ENCODE measurements at regions not wholly inside any gene's neighbourhood (a gene's known extent, or its start where the extent isn't known, plus 50 kb on each side); places are given as distances from the start of the nearest gene placed in this dataset.

DNA sequence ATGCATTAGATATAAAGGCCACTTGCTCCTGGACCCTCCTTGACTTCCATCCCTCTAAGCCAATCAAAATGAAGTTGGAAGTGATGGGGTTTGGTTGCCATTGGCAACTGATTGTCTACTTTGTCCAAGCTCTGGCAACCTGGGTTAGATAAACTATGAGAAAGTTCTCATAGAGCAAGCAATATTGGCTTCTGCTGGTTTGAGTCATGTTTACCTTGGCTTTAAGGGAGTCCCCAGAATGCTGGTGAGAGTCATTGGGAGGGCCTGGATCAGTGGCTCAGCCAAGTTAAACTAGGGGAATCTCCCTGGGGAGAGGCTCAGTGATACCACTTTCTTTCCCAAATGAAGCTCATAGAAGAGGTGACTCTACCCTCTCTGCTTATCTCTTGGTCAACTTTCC lies 176.3 kb upstream of the ROPN1 start:
- no peaks in the 10 kb centered on the region for H3K9me3 ChIP-seq
- H3K36me3 ChIP-seq: no peaks in the 10 kb centered on the region
- TF ChIP-seq, protein P1, sequence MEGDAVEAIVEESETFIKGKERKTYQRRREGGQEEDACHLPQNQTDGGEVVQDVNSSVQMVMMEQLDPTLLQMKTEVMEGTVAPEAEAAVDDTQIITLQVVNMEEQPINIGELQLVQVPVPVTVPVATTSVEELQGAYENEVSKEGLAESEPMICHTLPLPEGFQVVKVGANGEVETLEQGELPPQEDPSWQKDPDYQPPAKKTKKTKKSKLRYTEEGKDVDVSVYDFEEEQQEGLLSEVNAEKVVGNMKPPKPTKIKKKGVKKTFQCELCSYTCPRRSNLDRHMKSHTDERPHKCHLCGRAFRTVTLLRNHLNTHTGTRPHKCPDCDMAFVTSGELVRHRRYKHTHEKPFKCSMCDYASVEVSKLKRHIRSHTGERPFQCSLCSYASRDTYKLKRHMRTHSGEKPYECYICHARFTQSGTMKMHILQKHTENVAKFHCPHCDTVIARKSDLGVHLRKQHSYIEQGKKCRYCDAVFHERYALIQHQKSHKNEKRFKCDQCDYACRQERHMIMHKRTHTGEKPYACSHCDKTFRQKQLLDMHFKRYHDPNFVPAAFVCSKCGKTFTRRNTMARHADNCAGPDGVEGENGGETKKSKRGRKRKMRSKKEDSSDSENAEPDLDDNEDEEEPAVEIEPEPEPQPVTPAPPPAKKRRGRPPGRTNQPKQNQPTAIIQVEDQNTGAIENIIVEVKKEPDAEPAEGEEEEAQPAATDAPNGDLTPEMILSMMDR (IDR thresholded peaks at IDR 0.05): no peak
- TF ChIP-seq POLR2A (IDR thresholded peaks at IDR 0.05): no peak
- intact Hi-C loops (cut with DNase I): no loop called here
- DNase-seq: no peak
- H3K4me1 ChIP-seq: no peaks in the 10 kb centered on the region
- no peaks in the 10 kb centered on the region for H3K27me3 ChIP-seq
- no peak overlapping the region for H3K27ac ChIP-seq
- H3K4me3 ChIP-seq (replicated peaks in 1 of 3): no peak overlapping the region

DNA sequence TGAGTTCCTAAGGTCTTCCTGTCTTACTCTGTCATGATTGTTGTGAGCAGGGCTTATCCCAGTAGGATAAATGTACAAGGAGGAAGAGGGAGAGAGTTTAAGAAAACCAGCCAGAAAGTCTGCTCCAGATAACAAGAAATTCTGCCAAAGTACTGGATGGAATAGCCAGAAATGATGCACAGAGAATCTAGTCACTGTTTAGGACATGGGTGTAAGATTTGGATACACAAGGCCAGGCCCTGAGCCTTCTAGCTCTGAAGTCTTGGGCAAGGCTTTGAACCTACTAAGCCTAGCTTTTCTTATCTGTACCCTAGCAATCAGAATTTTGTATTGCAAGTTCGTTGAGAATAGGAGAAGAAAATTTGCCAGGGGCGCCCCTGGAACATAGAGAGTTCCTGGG lies 180.4 kb upstream of the ROPN1 start:
- Histone ChIP-seq H3K4me3 (replicated peaks in 1 of 3) (no peak overlapping the region), H3K4me1 (peaks cover 7 to 10% of the 10 kb centered on the region in 2 donors), H3K9me3 (no peaks in the 10 kb centered on the region), H3K27me3 (no peaks in the 10 kb centered on the region), H3K36me3 (no peaks in the 10 kb centered on the region), H3K27ac (no peak overlapping the region)
- TF ChIP-seq, protein P1 (IDR thresholded peaks at IDR 0.05): no peak
- no peak for TF ChIP-seq POLR2A (IDR thresholded peaks at IDR 0.05)
- intact Hi-C loops (cut with DNase I): no loop called here
- no peak for DNase-seq
- 80 to 82% methylated on average over 2 of the region's 2 CpGs for WGBS, 2 donors

DNA sequence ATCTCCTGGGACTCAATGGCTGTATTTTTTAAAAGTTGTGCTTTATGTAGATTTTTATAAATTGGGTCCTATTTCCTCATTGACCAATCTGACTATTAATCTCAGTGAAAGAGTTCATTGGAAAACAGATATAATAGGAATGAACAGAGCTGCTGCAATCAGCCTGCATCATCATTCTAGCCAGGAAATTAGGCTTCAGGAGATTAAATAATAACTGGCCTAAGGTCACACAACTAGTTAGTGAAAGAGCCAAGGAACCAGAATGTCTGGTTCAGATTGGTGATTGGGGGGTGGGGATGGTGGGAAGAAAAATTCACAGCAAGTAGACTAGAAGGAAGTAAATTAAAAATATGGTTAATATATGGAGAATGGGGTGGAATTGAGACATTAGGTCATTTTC lies 180.9 kb upstream of the ROPN1 start:
- no peak for DNase-seq
- peaks cover 7 to 10% of the 10 kb centered on the region in 2 donors for H3K4me1 ChIP-seq
- TF ChIP-seq, protein P1 (IDR thresholded peaks at IDR 0.05): no peak
- TF ChIP-seq POLR2A (IDR thresholded peaks at IDR 0.05): no peak
- H3K27ac ChIP-seq: no peak overlapping the region
- intact Hi-C loops (cut with DNase I): no loop called here
- no peaks in the 10 kb centered on the region for H3K27me3 ChIP-seq
- H3K9me3 ChIP-seq: no peaks in the 10 kb centered on the region
- H3K36me3 ChIP-seq: no peaks in the 10 kb centered on the region
- H3K4me3 ChIP-seq (replicated peaks in 1 of 3): no peak overlapping the region

DNA sequence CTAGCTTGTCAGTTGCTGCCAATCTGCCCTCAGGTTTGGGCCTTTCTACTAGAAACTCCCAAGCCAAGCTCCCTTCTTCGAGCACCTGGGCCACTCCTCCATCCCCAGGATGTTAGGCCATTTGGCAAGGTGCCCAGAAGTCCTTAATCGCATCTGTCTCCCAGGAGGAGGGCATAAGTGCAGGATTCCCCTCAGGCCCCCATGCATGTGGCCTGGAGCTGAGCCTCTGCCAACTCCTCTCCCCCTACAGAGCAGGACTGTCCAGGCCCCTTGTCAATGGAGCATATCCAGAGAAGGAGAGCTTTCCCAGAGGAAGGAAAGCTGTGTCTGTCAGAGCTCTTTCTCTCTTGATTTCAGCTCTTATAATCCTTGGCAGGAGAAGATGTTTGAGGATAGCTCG lies 182.6 kb upstream of the ROPN1 start:
- Histone ChIP-seq H3K4me1 (peaks cover 7 to 10% of the 10 kb centered on the region in 2 donors), H3K4me3 (replicated peaks in 1 of 3) (no peak overlapping the region), H3K36me3 (no peaks in the 10 kb centered on the region), H3K27ac (peak overlapping the region in 1 of 3 donors; percentile 17), H3K27me3 (no peaks in the 10 kb centered on the region), H3K9me3 (no peaks in the 10 kb centered on the region)
- TF ChIP-seq, protein P1 (IDR thresholded peaks at IDR 0.05): no peak
- no peak for TF ChIP-seq POLR2A (IDR thresholded peaks at IDR 0.05)
- peak; percentile 87 to 90 for DNase-seq
- intact Hi-C loops (cut with DNase I): no loop called here
- WGBS, 2 donors: 10 to 30% methylated on average over 3 of the region's 3 CpGs

DNA sequence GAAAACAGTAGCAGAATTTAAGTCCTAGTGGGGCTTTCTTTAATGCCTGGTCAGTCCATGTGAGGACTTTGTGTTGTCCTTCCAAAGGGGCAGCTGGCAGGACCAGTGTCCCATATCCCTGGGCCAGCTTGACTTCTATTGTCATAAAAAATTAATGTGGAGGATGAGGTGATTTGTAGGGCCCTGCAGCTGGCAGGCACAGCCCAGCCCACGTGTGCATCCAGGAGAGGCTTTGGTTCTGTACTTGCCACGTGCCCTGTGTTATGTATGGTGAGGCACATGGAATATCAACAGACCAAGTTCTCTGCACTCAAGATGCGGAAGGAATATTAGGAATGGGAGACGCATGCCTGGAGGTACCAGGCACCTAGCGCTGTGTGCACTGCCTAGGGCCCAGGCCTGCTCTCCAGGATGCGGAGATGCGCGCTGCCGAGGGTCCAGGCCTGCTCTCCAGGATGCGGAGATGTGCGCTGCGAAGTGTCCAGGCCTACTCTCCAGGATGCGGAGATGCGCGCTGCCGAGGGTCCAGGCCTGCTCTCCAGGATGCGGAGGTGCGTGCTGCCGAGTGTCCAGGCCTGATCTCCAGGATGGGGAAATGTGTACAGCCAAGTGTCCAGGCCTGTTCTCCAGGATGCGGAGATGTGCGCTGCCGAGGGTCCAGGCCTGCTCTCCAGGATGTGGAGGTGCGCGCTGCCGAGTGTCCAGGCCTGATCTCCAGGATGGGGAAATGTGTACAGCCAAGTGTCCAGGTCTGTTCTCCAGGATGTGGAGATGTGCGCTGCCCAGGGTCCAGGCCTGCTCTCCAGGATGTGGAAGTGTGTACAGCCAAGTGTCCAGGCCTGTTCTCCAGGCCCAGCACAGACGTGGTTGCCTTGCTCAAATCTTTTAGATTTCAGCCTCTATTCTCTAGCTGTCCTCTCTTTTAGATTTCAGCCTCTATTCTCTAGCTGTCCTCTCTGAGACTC lies 183.3 kb upstream of the ROPN1 start:
- no peak overlapping the region for H3K4me3 ChIP-seq (replicated peaks in 1 of 3)
- no peaks in the 10 kb centered on the region for H3K27me3 ChIP-seq
- peak; percentile 4 to 8 for DNase-seq
- TF ChIP-seq POLR2A (IDR thresholded peaks at IDR 0.05): no peak
- TF ChIP-seq, protein P1 (IDR thresholded peaks at IDR 0.05): no peak
- intact Hi-C loops (cut with DNase I): no loop called here
- no peak overlapping the region for H3K27ac ChIP-seq
- no peaks in the 10 kb centered on the region for H3K9me3 ChIP-seq
- peaks cover 7 to 10% of the 10 kb centered on the region in 2 donors for H3K4me1 ChIP-seq
- 87 to 89% methylated on average over 24 to 27 of the region's 27 CpGs for WGBS, 2 donors
- no peaks in the 10 kb centered on the region for H3K36me3 ChIP-seq

Measured in thyroid gland (tissue), 4 donors.